GM18861 (cell line): ENCODE measurements at regions not wholly inside any gene's neighbourhood (a gene's known extent, or its start where the extent isn't known, plus 50 kb on each side); places are given as distances from the start of the nearest gene placed in this dataset.
A peak's percentile ranks its signal among the peaks of the same experiment; 100 is the strongest.
"Not testable (repeated sequence)": the region's sequence is repeated elsewhere in the genome, so short reads cannot be mapped to it uniquely, and the experiment has no call there.

Experiments
- ATAC-seq: cut with Tn5 transposase; IDR thresholded peaks from one replicate; pipeline ENCODE4 v1.9.1; 2021; ENCODE audit not compliant: unreplicated experiment

GRCh38 chr10:46095943-46096342, 49.9 kb upstream of the MSMB start:
- not testable (repeated sequence) for ATAC-seq

- no peak for ATAC-seq
These were observed 50.4 kb upstream of the MSMB start for GRCh38 chr10:46096446-46096845.

- no peak for ATAC-seq
These were observed 51.0 kb upstream of the MSMB start for GRCh38 chr10:46096909-46097575.

- no peak for ATAC-seq
These were observed 51.7 kb upstream of the MSMB start for GRCh38 chr10:46097576-46098317.

- no peak for ATAC-seq
These were observed 52.3 kb upstream of the MSMB start for GRCh38 chr10:46098386-46098785.

- not testable (repeated sequence) for ATAC-seq
These were observed 52.9 kb upstream of the MSMB start for GRCh38 chr10:46098925-46099324.

GRCh38 chr10:46104071-46104585, 58.1 kb upstream of the MSMB start:
- ATAC-seq, result no peak

GRCh38 chr10:46105416-46105815, 59.3 kb upstream of the MSMB start:
- not testable (repeated sequence) for ATAC-seq

GRCh38 chr10:46105856-46106409, 59.9 kb upstream of the MSMB start:
- ATAC-seq, result peak; percentile 17

GRCh38 chr10:46106410-46107255, 60.6 kb upstream of the MSMB start:
- peak; percentile 93 for ATAC-seq

GRCh38 chr10:46108158-46108499, 62.1 kb upstream of the MSMB start:
- not testable (repeated sequence) for ATAC-seq

- ATAC-seq, result not testable (repeated sequence)
These were observed 108.2 kb upstream of the MSMB start for GRCh38 chr10:46154271-46154670.

- not testable (repeated sequence) for ATAC-seq
These were observed 108.6 kb upstream of the MSMB start for GRCh38 chr10:46154683-46155082.

GRCh38 chr10:46156866-46157265, 110.8 kb upstream of the MSMB start:
- ATAC-seq, result not testable (repeated sequence)

- ATAC-seq, result no peak
These were observed 117.1 kb upstream of the ANTXRL start for GRCh38 chr10:46169736-46170135.

- no peak for ATAC-seq
These were observed 116.0 kb upstream of the ANTXRL start for GRCh38 chr10:46170789-46171188.

- ATAC-seq, result no peak
These were observed 115.1 kb upstream of the ANTXRL start for GRCh38 chr10:46171661-46172060.

GRCh38 chr10:46175296-46175695, 111.5 kb upstream of the ANTXRL start:
- ATAC-seq, result no peak

- no peak for ATAC-seq
These were observed 111.0 kb upstream of the ANTXRL start for GRCh38 chr10:46175831-46176230.

- not testable (repeated sequence) for ATAC-seq
These were observed 99.4 kb upstream of the ANTXRL start for GRCh38 chr10:46187431-46187830.

GRCh38 chr10:46197050-46197449, 89.7 kb upstream of the ANTXRL start:
- ATAC-seq, result no peak
